ACC112 (cell line): ENCODE measurements at regions not wholly inside any gene's neighbourhood (a gene's known extent, or its start where the extent isn't known, plus 50 kb on each side); places are given as distances from the start of the nearest gene placed in this dataset.

ENCODE experiments used
- H2AFZ ChIP-seq: fragments of 200-600 bp; sonication (generic); one replicate; pipeline ENCODE4 v1.6.0; 2017; ENCODE audit warnings: antibody characterized with exemption, low read length; ENCODE audit not compliant: unreplicated experiment
- H3K27ac ChIP-seq: fragments of 200-600 bp; sonication (generic); 2 replicates; pipeline ENCODE4 v1.5.1; 2014; ENCODE audit warnings: low read depth, mild to moderate bottlenecking, antibody characterized with exemption, low read length, moderate library complexity
- H3K27me3 ChIP-seq: fragments of 200-600 bp; sonication (generic); 2 replicates; pipeline ENCODE4 v1.6.1; 2014; ENCODE audit warnings: mild to moderate bottlenecking, antibody characterized with exemption, low read length, moderate library complexity, mixed read lengths; ENCODE audit not compliant: insufficient read depth
- H3K36me3 ChIP-seq: fragments of 200-600 bp; sonication (generic); 2 replicates; pipeline ENCODE4 v1.6.1; 2016; ENCODE audit warnings: mild to moderate bottlenecking, antibody characterized with exemption, low read length, moderate library complexity, mixed read lengths; ENCODE audit not compliant: insufficient read depth
- H3K4me1 ChIP-seq: fragments of 200-600 bp; sonication (generic); one replicate; pipeline ENCODE4 v1.6.1; 2016; ENCODE audit warnings: low read length, mixed read lengths; ENCODE audit not compliant: insufficient read depth, unreplicated experiment, control insufficient read depth
- H3K4me3 ChIP-seq: fragments of 200-600 bp; sonication (generic); 2 replicates; pipeline ENCODE4 v1.5.1; 2014; ENCODE audit warnings: mild to moderate bottlenecking, low read depth, low read length
- H3K79me2 ChIP-seq: fragments of 200-600 bp; sonication (generic); one replicate; pipeline ENCODE4 v1.6.0; 2016; ENCODE audit warnings: low read length; ENCODE audit not compliant: control insufficient read depth, unreplicated experiment, insufficient read depth

GRCh38 chr18:10365901-10366300 lies 88.5 kb upstream of the APCDD1 start:
- Histone ChIP-seq H3K27ac (no peak overlapping the region), H3K36me3 (no peaks in the 10 kb centered on the region), H3K27me3 (peaks cover 45% of the 10 kb centered on the region), H2AFZ (no peak overlapping the region), H3K4me3 (no peak overlapping the region), H3K79me2 (no peaks in the 10 kb centered on the region), H3K4me1 (no peaks in the 10 kb centered on the region)

- Histone ChIP-seq H3K4me1 (no peaks in the 10 kb centered on the region), H3K27me3 (peaks cover 60% of the 10 kb centered on the region), H3K79me2 (no peaks in the 10 kb centered on the region), H2AFZ (no peak overlapping the region), H3K27ac (no peak overlapping the region), H3K36me3 (no peaks in the 10 kb centered on the region), H3K4me3 (no peak overlapping the region)
These were observed 86.6 kb upstream of the APCDD1 start for GRCh38 chr18:10367836-10368235.

GRCh38 chr18:10368456-10369453 lies 85.7 kb upstream of the APCDD1 start:
- Histone ChIP-seq H3K4me3 (no peak overlapping the region), H3K36me3 (no peaks in the 10 kb centered on the region), H3K27me3 (peaks cover 64% of the 10 kb centered on the region), H3K27ac (no peak overlapping the region), H3K4me1 (no peaks in the 10 kb centered on the region), H3K79me2 (no peaks in the 10 kb centered on the region), H2AFZ (no peak overlapping the region)

GRCh38 chr18:10370716-10371115 lies 83.7 kb upstream of the APCDD1 start:
- H3K4me3 ChIP-seq: no peak overlapping the region
- H3K4me1 ChIP-seq: no peaks in the 10 kb centered on the region
- H3K79me2 ChIP-seq: no peaks in the 10 kb centered on the region
- no peak overlapping the region for H2AFZ ChIP-seq
- H3K27ac ChIP-seq: no peak overlapping the region
- no peaks in the 10 kb centered on the region for H3K36me3 ChIP-seq
- peaks cover 70% of the 10 kb centered on the region for H3K27me3 ChIP-seq

DNA sequence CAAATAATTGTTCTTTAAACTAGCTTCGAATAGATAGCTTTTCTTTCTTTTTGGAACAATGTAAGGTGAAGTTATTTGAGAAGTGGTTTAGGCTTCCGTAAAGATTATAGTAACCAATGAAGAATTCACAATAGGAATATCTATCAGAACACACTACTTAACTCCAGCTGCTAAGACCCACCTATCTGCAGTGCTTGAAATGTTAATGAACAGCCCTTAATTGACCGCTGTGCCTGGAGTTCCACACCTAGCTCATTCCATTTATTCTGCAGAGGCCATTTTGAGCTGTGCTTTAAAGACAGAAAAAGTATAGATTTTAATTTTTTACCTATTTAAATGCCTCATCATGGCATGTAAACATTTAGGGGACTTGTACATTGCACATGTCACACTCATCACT lies 83.3 kb upstream of the APCDD1 start:
- Histone ChIP-seq H3K36me3 (no peaks in the 10 kb centered on the region), H3K4me1 (no peaks in the 10 kb centered on the region), H3K27ac (no peak overlapping the region), H3K4me3 (no peak overlapping the region), H3K79me2 (no peaks in the 10 kb centered on the region), H2AFZ (no peak overlapping the region), H3K27me3 (peaks cover 71% of the 10 kb centered on the region)

DNA sequence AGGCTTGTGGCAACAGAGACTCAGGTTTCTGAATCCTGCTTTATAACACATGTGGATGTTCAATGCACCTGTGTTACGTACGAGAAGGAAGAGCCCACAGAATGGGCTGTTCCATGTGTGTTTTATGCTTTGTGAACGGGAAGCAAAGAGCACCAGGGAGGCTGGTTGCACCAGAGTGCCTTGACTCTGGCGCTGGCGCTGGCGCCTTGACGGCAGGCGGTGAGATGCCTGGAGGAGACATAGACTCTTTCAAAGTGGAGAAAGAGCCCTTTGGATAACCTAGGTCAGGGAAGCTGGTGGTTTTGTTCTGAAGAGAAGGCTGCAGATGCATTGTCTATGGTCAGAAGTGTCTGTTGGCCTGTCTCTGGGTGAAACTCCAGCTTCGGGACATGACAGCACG lies 80.2 kb upstream of the APCDD1 start:
- Histone ChIP-seq H3K4me1 (no peaks in the 10 kb centered on the region), H3K79me2 (no peaks in the 10 kb centered on the region), H3K27ac (no peak overlapping the region), H3K36me3 (no peaks in the 10 kb centered on the region), H3K27me3 (peaks cover 73% of the 10 kb centered on the region), H3K4me3 (no peak overlapping the region), H2AFZ (no peak overlapping the region)

DNA sequence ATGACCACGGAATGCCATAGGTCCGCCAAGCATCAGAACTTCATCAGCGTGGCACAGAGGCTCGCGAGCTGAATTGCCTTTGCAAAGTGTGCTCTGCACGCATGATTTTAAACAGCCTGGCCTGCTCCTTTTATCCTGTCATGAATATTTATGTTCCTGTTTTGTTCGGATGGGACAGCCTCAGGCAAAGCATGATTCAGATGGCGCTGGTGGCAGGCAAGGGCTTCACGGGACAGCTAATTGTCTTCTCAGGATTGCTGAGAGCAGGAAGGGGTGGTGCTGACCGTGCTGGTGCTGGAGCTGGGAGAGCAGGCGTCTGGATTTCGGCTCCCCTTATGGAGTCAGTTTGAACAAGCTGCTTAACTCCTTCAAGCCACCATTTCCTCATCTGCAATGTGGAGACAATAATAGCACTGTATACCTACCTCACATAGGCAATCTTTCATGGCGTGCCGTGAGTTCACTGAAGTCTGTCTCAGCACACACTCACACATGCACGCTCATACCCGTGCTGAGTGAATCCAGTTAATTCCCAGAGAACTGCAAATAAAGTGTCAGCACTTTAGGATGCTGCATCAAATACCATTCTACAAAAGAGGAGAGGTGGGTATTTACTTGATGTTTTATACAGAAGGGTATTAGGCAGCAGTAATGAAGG lies 79.7 kb upstream of the APCDD1 start:
- H3K4me3 ChIP-seq: no peak overlapping the region
- no peak overlapping the region for H3K27ac ChIP-seq
- no peaks in the 10 kb centered on the region for H3K36me3 ChIP-seq
- peaks cover 73% of the 10 kb centered on the region for H3K27me3 ChIP-seq
- no peaks in the 10 kb centered on the region for H3K79me2 ChIP-seq
- no peak overlapping the region for H2AFZ ChIP-seq
- no peaks in the 10 kb centered on the region for H3K4me1 ChIP-seq

DNA sequence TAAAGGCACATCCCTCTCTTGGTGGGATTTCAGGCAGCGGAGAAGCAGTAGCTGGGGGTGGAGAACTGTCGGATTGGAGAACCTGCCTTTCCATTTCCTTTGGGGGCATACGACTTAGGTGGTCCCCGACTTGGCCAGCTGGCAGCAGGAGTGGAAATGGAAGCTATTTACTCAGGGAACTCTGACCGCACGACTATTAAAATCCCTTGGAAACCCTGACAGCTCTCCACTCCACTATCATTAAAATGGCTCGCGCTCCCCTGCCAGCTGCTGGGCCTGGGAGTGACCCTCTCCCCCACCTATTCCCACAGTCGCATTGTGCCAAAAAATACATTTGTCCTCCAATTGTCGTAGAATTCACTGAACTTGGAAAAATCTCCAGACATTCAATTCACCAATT lies 77.7 kb upstream of the APCDD1 start:
- H3K4me1 ChIP-seq: no peaks in the 10 kb centered on the region
- no peak overlapping the region for H2AFZ ChIP-seq
- peaks cover 78% of the 10 kb centered on the region for H3K27me3 ChIP-seq
- no peak overlapping the region for H3K4me3 ChIP-seq
- H3K36me3 ChIP-seq: no peaks in the 10 kb centered on the region
- no peaks in the 10 kb centered on the region for H3K79me2 ChIP-seq
- no peak overlapping the region for H3K27ac ChIP-seq

DNA sequence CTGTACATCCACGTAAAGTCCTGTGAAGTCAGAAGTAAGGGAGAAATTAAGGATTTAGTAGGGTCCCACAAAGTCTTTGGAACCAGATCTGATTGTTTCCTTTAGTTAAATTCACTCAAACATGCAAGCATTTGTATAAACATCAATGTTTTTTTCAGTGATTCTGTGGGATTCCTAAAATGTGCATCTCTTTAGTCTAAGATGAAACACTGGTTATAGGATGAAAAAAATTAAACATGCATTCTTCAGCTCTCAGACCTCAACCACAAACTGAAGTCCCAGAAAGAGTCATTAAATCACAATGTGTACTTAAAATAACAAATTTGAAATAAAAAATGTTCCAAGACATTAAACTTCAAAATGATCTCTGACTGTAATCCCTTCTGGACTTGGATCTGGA lies 76.5 kb upstream of the APCDD1 start:
- Histone ChIP-seq H2AFZ (no peak overlapping the region), H3K4me1 (no peaks in the 10 kb centered on the region), H3K4me3 (no peak overlapping the region), H3K36me3 (no peaks in the 10 kb centered on the region), H3K27ac (no peak overlapping the region), H3K79me2 (no peaks in the 10 kb centered on the region), H3K27me3 (peaks cover 75% of the 10 kb centered on the region)

GRCh38 chr18:10378688-10379420 lies 75.6 kb upstream of the APCDD1 start:
- peaks cover 79% of the 10 kb centered on the region for H3K27me3 ChIP-seq
- H3K4me3 ChIP-seq: no peak overlapping the region
- no peaks in the 10 kb centered on the region for H3K79me2 ChIP-seq
- H2AFZ ChIP-seq: no peak overlapping the region
- no peaks in the 10 kb centered on the region for H3K4me1 ChIP-seq
- no peak overlapping the region for H3K27ac ChIP-seq
- H3K36me3 ChIP-seq: no peaks in the 10 kb centered on the region
